PC-3 (cell line): ENCODE measurements at regions not wholly inside any gene's neighbourhood (a gene's known extent, or its start where the extent isn't known, plus 50 kb on each side); places are given as distances from the start of the nearest gene placed in this dataset.

Experiments used
- ATAC-seq: fragments of 200-7000 bp; cut with Tn5 transposase; 2 replicates; pipeline ENCODE4 v1.9.1; 2020; ENCODE audit warnings: mild to moderate bottlenecking, moderate library complexity
- BruUV-seq: library from RNA; stranded (reverse); fragments of 400-500 nt; replicated peaks from 2 replicates; lab custom pipeline; 2021; lab: Mats Ljungman, UMichigan
- CTCF ChIA-PET: fragments of 300-600 bp; sonication (Branson Sonifier 250); formaldehyde crosslinking; loops from one replicate; lab custom pipeline; 2022; ENCODE audit warnings: antibody characterized with exemption; lab: Charles Lee
- POLR2A ChIA-PET: fragments of 300-600 bp; sonication (Branson Sonifier 250); formaldehyde crosslinking; loops from one replicate; lab custom pipeline; 2022; ENCODE audit warnings: antibody characterized with exemption; ENCODE audit not compliant: unreplicated experiment; lab: Charles Lee
- DNase-seq: peaks from one replicate; pipeline ENCODE4 v3.0.0-alpha.2; 2015
- H2AFZ ChIP-seq: fragments of 300-600 bp; sonication (generic); 2 replicates; pipeline ENCODE4 v1.6.0; 2016; ENCODE audit warnings: antibody characterized with exemption, low read length
- H3F3A ChIP-seq: fragments of 300-600 bp; sonication (generic); one replicate; pipeline ENCODE4 v1.6.0; 2017; ENCODE audit warnings: antibody characterized with exemption, low read length, control low read depth, mild to moderate bottlenecking; ENCODE audit not compliant: unreplicated experiment
- H3K27ac ChIP-seq: fragments of 300-600 bp; sonication (generic); 2 replicates; pipeline ENCODE4 v1.5.1; 2016; ENCODE audit warnings: mild to moderate bottlenecking, low read length
- H3K27me3 ChIP-seq: fragments of 300-600 bp; sonication (generic); 2 replicates; pipeline ENCODE4 v1.6.1; 2016; ENCODE audit warnings: low read length, mixed read lengths
- H3K36me3 ChIP-seq: fragments of 300-600 bp; sonication (generic); 2 replicates; pipeline ENCODE4 v1.6.1; 2016; ENCODE audit warnings: low read depth, mixed run types, low read length, mixed read lengths
- H3K4me1 ChIP-seq: fragments of 300-600 bp; sonication (generic); 2 replicates; pipeline ENCODE4 v1.5.1; 2016; ENCODE audit warnings: low read length; ENCODE audit not compliant: insufficient read depth
- H3K4me2 ChIP-seq: fragments of 300-600 bp; sonication (generic); 2 replicates; pipeline ENCODE4 v1.6.0; 2016; ENCODE audit warnings: low read length
- H3K4me3 ChIP-seq: fragments of 300-600 bp; sonication (generic); 2 replicates; pipeline ENCODE4 v1.5.1; 2016; ENCODE audit warnings: mild to moderate bottlenecking, low read length, mixed read lengths
- H3K79me2 ChIP-seq: fragments of 300-600 bp; sonication (generic); 2 replicates; pipeline ENCODE4 v1.6.1; 2017; ENCODE audit warnings: low read length, mixed read lengths
- H3K9ac ChIP-seq: fragments of 300-600 bp; sonication (generic); 2 replicates; pipeline ENCODE4 v1.6.0; 2016; ENCODE audit warnings: mild to moderate bottlenecking, low read length
- H3K9me2 ChIP-seq: fragments of 300-600 bp; sonication (generic); replicated peaks from 2 replicates; pipeline ENCODE4 v1.6.1; 2016; ENCODE audit warnings: mixed run types, low read length, mixed read lengths
- H3K9me3 ChIP-seq: fragments of 300-600 bp; sonication (generic); 2 replicates; pipeline ENCODE4 v1.6.1; 2016; ENCODE audit warnings: low read length, mixed read lengths
- H4K20me1 ChIP-seq: fragments of 300-600 bp; sonication (generic); 2 replicates; pipeline ENCODE4 v1.6.1; 2016; ENCODE audit warnings: low read length, mixed read lengths
- CTCF ChIP-seq: fragments of 300-600 bp; sonication (generic); conservative IDR thresholded peaks from 2 replicates; pipeline ENCODE4 v1.5.1; 2017; ENCODE audit warnings: antibody characterized with exemption, low read depth, mild to moderate bottlenecking, low read length
- EZH2 ChIP-seq: fragments of 300-600 bp; sonication (generic); IDR thresholded peaks from one replicate; pipeline ENCODE4 v1.6.1; 2017; ENCODE audit warnings: antibody characterized with exemption, mild to moderate bottlenecking, low read length; ENCODE audit not compliant: unreplicated experiment
- EZH2phosphoT487 ChIP-seq: fragments of 300-600 bp; sonication (generic); IDR thresholded peaks from 2 replicates; pipeline ENCODE4 v1.6.1; 2018; ENCODE audit warnings: mild to moderate bottlenecking, antibody characterized with exemption, low read length, borderline replicate concordance
- intact Hi-C: fragments of 100-400 bp; cut with micrococcal nuclease; formaldehyde crosslinking; loops from 2 replicates; pipeline ENCODE4 v1.9.0; 2023

GRCh38 chr3:106117490-106117858, 248.7 kb upstream of the CBLB start:
- peaks cover 88% of the 10 kb centered on the region for H3K4me1 ChIP-seq
- intact Hi-C loops: loop anchor here (5.0 kb wide), 1 partner anchor 90 kb away; no protein-coding TSS in a partner anchor
- H3K27ac ChIP-seq: peak overlapping the region; percentile 64

GRCh38 chr3:106119614-106120082, 250.8 kb upstream of the CBLB start:
- Histone ChIP-seq H3K4me1 (peaks cover 75% of the 10 kb centered on the region), H3K9ac (no peak overlapping the region; the same call in 1 of the 2 replicates), H3F3A (no peaks in the 10 kb centered on the region), H3K4me2 (0 out of 2 replicates have a peak overlapping the region, but pooled peaks have one; percentile 4), H3K36me3 (no peaks in the 10 kb centered on the region), H2AFZ (no peak overlapping the region), H3K27ac (peak overlapping the region; percentile 58), H3K79me2 (no peaks in the 10 kb centered on the region), H3K9me3 (no peaks in the 10 kb centered on the region), H3K9me2 (no peaks in the 10 kb centered on the region), H3K4me3 (no peak overlapping the region), H3K27me3 (no peaks in the 10 kb centered on the region), H4K20me1 (no peaks in the 10 kb centered on the region)
- no TSS peak for BruUV-seq
- no peak for ATAC-seq
- ChIA-PET CTCF (interaction anchor here (0.6 kb wide), 1 partner anchor 243 kb away, joined by 4 read pairs; no protein-coding TSS in a partner anchor), POLR2A (no interaction called here)
- intact Hi-C loops: loop anchor here (5.0 kb wide), 2 partner anchors 88 to 432 kb away; no protein-coding TSS in a partner anchor
- TF ChIP-seq EZH2phosphoT487: no peak
- DNase-seq: peak; percentile 34

More at GRCh38 chr3:106117490-106117858, 248.7 kb upstream of the CBLB start:
- ATAC-seq: peak; percentile 31
- TF ChIP-seq EZH2phosphoT487 (no peak), EZH2 (no peak), CTCF (no peak)
- ChIA-PET CTCF (no interaction called here), POLR2A (no interaction called here)
- Histone ChIP-seq H3K9me3 (no peaks in the 10 kb centered on the region), H3K79me2 (no peaks in the 10 kb centered on the region), H3K9me2 (no peaks in the 10 kb centered on the region), H4K20me1 (no peaks in the 10 kb centered on the region), H3F3A (no peaks in the 10 kb centered on the region), H3K4me2 (peak overlapping the region; percentile 41), H3K27me3 (no peaks in the 10 kb centered on the region), H3K9ac (peak overlapping the region; percentile 30; the same call in 1 of the 2 replicates), H2AFZ (0 out of 2 replicates have a peak overlapping the region, but pooled peaks have one; percentile 25), H3K4me3 (no peak overlapping the region), H3K36me3 (no peaks in the 10 kb centered on the region)
- no TSS peak for BruUV-seq
- DNase-seq: peak; percentile 96

- Histone ChIP-seq H3K9me2 (no peaks in the 10 kb centered on the region), H3K79me2 (no peaks in the 10 kb centered on the region), H3K9ac (no peak overlapping the region; the same call in 1 of the 2 replicates), H4K20me1 (no peaks in the 10 kb centered on the region), H3K27ac (peak overlapping the region; percentile 58), H3K36me3 (no peaks in the 10 kb centered on the region), H3K27me3 (no peaks in the 10 kb centered on the region), H3K4me2 (0 out of 2 replicates have a peak overlapping the region, but pooled peaks have one; percentile 4), H3F3A (no peaks in the 10 kb centered on the region), H3K4me3 (no peak overlapping the region), H3K9me3 (no peaks in the 10 kb centered on the region), H3K4me1 (peaks cover 68% of the 10 kb centered on the region), H2AFZ (no peak overlapping the region)
- intact Hi-C loops: loop anchor here (5.0 kb wide), 1 partner anchor 433 kb away; no protein-coding TSS in a partner anchor
- ChIA-PET CTCF (no interaction called here), POLR2A (no interaction called here)
- TF ChIP-seq EZH2: no peak
- no peak for TF ChIP-seq CTCF
- TF ChIP-seq EZH2phosphoT487: no peak
- BruUV-seq: no TSS peak
- ATAC-seq: no peak
- DNase-seq: peak; percentile 66
Observed at GRCh38 chr3:106120356-106120755, 251.5 kb upstream of the CBLB start.
